Liver (tissue), 3 donors: ENCODE measurements at regions not wholly inside any gene's neighbourhood (a gene's known extent, or its start where the extent isn't known, plus 50 kb on each side); places are given as distances from the start of the nearest gene placed in this dataset.

Source experiments
- GABPA ChIP-seq, 2 donors: IDR thresholded peaks in 1 of 2; conservative IDR thresholded peaks in 1 of 2; 2 replicates each; pipeline ENCODE4 v1.6.1; 2016; ENCODE audit warnings: antibody characterized with exemption in 2 of 2, mild to moderate bottlenecking in 1 of 2, moderate library complexity in 1 of 2
- RAD21 ChIP-seq, 2 donors: IDR thresholded peaks; 2 replicates each; pipeline ENCODE4 v1.6.1; 2016; ENCODE audit warnings: antibody characterized with exemption in 2 of 2, mild to moderate bottlenecking in 2 of 2
- SP1 ChIP-seq: IDR thresholded peaks from 2 replicates; pipeline ENCODE4 v1.6.1; 2018; ENCODE audit warnings: antibody characterized with exemption, mild to moderate bottlenecking
- TAF1 ChIP-seq: conservative IDR thresholded peaks from 2 replicates; pipeline ENCODE4 v1.6.1; 2016; ENCODE audit warnings: antibody characterized with exemption, mild to moderate bottlenecking
- YY1 ChIP-seq: IDR thresholded peaks from 2 replicates; pipeline ENCODE4 v1.6.1; 2016; ENCODE audit warnings: antibody characterized with exemption, mild to moderate bottlenecking
- TF ChIP-seq, protein P1 (sequence below): fragments of 150-350 bp; IDR thresholded peaks from 2 replicates; pipeline ENCODE4 v1.5.1; 2017; ENCODE audit warnings: improper control_type of control experiment, low read depth, low read length; ENCODE audit not compliant: missing input control
- donor health status: healthy.
- donor health status: healthy.

GRCh38 chr13:53266757-53267156 lies 238.1 kb downstream of the OLFM4 start:
- TF ChIP-seq GABPA (IDR thresholded peaks at IDR 0.05 in 1 of 2, conservative IDR thresholded peaks at IDR 0.05 in 1 of 2) (no peak), SP1 (no peak), TAF1 (no peak), RAD21 (IDR thresholded peaks at IDR 0.05) (no peak), YY1 (no peak)
- TF ChIP-seq, protein P1, sequence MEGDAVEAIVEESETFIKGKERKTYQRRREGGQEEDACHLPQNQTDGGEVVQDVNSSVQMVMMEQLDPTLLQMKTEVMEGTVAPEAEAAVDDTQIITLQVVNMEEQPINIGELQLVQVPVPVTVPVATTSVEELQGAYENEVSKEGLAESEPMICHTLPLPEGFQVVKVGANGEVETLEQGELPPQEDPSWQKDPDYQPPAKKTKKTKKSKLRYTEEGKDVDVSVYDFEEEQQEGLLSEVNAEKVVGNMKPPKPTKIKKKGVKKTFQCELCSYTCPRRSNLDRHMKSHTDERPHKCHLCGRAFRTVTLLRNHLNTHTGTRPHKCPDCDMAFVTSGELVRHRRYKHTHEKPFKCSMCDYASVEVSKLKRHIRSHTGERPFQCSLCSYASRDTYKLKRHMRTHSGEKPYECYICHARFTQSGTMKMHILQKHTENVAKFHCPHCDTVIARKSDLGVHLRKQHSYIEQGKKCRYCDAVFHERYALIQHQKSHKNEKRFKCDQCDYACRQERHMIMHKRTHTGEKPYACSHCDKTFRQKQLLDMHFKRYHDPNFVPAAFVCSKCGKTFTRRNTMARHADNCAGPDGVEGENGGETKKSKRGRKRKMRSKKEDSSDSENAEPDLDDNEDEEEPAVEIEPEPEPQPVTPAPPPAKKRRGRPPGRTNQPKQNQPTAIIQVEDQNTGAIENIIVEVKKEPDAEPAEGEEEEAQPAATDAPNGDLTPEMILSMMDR = no peak
